ENCODE measurements at regions not wholly inside any gene's neighbourhood (a gene's known extent, or its start where the extent isn't known, plus 50 kb on each side); places are given as distances from the start of the nearest gene placed in this dataset.

DNA sequence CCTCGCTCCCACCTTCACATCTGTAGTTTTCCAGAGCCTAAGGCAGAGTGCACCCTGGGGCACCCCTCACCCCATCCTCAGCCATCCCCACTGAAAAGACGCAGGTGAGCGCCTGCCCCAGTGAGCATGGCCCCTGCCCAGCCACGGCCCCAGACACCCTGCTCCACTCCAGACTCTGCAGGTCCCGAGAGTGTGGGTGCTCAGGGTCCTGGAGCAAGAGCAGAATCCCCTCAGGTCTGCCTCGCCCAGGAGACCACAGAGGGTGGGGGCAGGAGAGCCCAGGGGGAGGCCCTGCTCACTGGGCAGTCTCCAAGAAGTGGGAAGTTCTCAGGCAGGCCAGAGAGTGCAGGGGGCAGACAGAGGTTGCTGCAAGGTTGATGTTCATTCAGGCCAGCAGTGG is 158.6 kb upstream of the PPP1R26 start:
- Histone ChIP-seq H3K4me3 (ENCODE audit: low read depth, low read length) (no peak overlapping the region), H3K27me3 (ENCODE audit: control insufficient read depth, insufficient read depth, low read length) (no peaks in the 10 kb centered on the region), H3K36me3 (ENCODE audit: control insufficient read depth, insufficient read depth, low read length) (no peaks in the 10 kb centered on the region)
- TF ChIP-seq CTCF (IDR thresholded peaks at IDR 0.05; ENCODE audit: insufficient read depth, low read depth, low read length): no peak
- POLR2A ChIA-PET: no interaction called here
- CTCF ChIA-PET: no interaction called here
- DNase-seq (ENCODE audit: low read depth): no peak

DNA sequence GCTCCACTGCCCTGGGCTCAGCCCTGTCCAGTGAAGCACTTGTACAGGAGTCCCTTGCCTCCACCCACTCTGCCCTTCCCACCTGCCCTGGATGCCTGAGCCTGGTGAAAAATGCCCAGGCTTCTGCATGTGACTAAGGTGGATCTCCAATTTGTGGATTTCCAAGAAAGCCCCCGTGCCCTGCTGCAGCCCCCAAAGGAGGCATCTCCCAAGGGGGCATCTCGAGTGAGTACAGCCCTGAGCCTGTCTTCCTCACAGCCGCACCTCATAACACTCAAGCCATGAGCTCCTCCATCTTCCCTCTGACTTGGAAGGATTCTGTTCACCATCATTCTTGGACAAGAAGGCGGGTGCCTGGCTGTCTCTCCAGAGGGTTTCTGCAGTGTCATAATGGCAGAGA is 158.0 kb upstream of the PPP1R26 start:
- DNase-seq (ENCODE audit: low read depth): no peak
- no peak for TF ChIP-seq CTCF (IDR thresholded peaks at IDR 0.05; ENCODE audit: insufficient read depth, low read depth, low read length)
- Histone ChIP-seq H3K27me3 (ENCODE audit: control insufficient read depth, insufficient read depth, low read length) (no peaks in the 10 kb centered on the region), H3K4me3 (ENCODE audit: low read depth, low read length) (no peak overlapping the region), H3K36me3 (ENCODE audit: control insufficient read depth, insufficient read depth, low read length) (no peaks in the 10 kb centered on the region)
- ChIA-PET CTCF (no interaction called here), POLR2A (no interaction called here)

DNA sequence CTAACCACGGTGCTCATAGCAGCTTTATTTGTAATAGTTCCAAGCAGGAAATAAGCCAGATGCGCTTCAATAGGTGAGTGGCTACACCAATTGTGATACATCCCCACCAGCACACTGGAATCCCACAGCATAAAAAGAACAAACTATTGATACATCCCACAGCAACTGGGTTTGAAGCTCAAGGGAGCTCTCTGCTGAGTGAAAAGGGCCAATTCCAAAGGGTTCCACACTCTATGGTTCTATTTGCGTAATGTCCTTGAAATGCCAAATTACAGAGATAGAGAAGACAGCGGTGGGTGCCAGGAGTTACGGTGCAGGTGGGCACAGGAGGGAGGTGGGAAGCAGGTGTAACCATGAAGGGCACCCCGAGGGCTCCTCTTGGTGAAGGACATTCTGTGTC is 155.3 kb upstream of the PPP1R26 start:
- Histone ChIP-seq H3K27me3 (ENCODE audit: control insufficient read depth, insufficient read depth, low read length) (no peaks in the 10 kb centered on the region), H3K4me3 (ENCODE audit: low read depth, low read length) (no peak overlapping the region), H3K36me3 (ENCODE audit: control insufficient read depth, insufficient read depth, low read length) (no peaks in the 10 kb centered on the region)
- no peak for DNase-seq (ENCODE audit: low read depth)
- CTCF ChIA-PET: no interaction called here
- no peak for TF ChIP-seq CTCF (IDR thresholded peaks at IDR 0.05; ENCODE audit: insufficient read depth, low read depth, low read length)
- POLR2A ChIA-PET: no interaction called here

DNA sequence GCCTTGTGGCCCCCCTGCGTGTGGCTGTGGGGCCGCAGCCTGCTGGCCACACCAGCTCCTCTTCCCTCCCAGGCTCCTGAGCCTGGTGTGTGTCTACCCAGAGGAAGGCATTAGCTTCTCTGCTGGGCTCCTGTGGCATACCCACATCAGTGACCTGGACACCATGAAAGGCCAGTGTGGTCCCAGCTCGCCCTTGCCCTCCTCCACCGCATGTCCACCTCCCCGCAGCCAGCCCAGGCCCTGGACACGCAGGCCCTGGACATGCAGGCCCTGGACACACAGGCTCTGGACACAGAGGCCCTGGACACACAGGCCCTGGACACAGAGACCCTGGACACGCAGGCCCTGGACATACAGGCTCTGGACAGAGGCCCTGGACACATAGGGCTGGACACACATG is 153.4 kb upstream of the PPP1R26 start:
- Histone ChIP-seq H3K36me3 (ENCODE audit: control insufficient read depth, insufficient read depth, low read length) (no peaks in the 10 kb centered on the region), H3K4me3 (ENCODE audit: low read depth, low read length) (no peak overlapping the region), H3K27me3 (ENCODE audit: control insufficient read depth, insufficient read depth, low read length) (no peaks in the 10 kb centered on the region)
- CTCF ChIA-PET: no interaction called here
- POLR2A ChIA-PET: no interaction called here
- no peak for TF ChIP-seq CTCF (IDR thresholded peaks at IDR 0.05; ENCODE audit: insufficient read depth, low read depth, low read length)
- no peak for DNase-seq (ENCODE audit: low read depth)

DNA sequence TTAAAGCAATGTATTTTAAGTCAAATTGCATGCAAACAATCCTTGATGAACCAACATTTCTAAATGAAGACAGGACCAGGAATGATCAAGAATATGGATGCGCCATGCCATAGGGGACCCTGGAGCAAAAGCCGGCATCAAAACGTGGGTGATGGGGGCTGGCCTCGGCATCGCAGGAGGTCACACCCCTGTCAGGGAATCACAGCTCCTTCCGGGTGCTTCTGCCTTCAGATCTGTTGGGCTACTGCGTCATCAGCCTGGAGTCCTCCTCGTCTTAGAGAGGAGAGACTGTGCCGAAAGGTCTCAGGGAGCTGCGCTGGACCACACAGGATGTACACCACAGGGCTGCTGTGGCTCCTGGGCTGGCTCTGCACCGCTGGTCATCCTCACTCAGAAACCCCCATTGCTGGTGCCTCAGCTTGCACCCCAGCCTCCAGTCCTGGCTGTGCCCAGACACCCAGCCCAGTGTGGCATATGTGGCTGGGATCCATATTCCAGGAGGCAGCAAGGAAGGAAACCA is 152.9 kb upstream of the PPP1R26 start:
- ChIA-PET CTCF (no interaction called here), POLR2A (no interaction called here)
- no peaks in the 10 kb centered on the region for H3K36me3 ChIP-seq (ENCODE audit: control insufficient read depth, insufficient read depth, low read length)
- no peak for TF ChIP-seq CTCF (IDR thresholded peaks at IDR 0.05; ENCODE audit: insufficient read depth, low read depth, low read length)
- H3K4me3 ChIP-seq (ENCODE audit: low read depth, low read length): no peak overlapping the region
- DNase-seq (ENCODE audit: low read depth): no peak
- no peaks in the 10 kb centered on the region for H3K27me3 ChIP-seq (ENCODE audit: control insufficient read depth, insufficient read depth, low read length)
